ENCODE measurements at regions not wholly inside any gene's neighbourhood (a gene's known extent, or its start where the extent isn't known, plus 50 kb on each side); places are given as distances from the start of the nearest gene placed in this dataset.
"Not testable (repeated sequence)": the region's sequence is repeated elsewhere in the genome, so short reads cannot be mapped to it uniquely, and the experiment has no call there.

DNA sequence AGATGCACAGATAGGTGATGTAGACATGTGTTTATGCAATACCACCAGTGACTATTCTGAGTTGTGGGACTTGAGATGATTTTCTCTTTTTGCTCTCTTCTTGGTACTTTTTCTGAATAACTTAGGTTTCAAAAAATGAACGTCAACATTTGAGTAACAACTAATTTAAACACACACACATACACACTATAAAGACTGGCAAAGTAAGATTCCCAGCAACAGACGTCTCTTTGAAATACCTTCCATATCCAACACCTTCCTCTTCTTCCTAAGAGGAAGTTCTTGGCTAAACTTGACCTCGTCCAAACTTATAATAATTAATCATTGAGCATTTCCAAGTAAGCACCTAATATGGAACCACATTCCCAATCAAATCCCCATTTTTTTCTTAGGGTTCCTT lies 81.6 kb upstream of the RGPD4 start:
- Mint-ChIP-seq H3K9me3 (no peaks in the 10 kb centered on the region), H3K36me3 (no peaks in the 10 kb centered on the region), H3K27ac (no peak overlapping the region)
- ATAC-seq (no peak), DNase-seq (ENCODE audit: low spot score in 2 of 2) (no peak)

DNA sequence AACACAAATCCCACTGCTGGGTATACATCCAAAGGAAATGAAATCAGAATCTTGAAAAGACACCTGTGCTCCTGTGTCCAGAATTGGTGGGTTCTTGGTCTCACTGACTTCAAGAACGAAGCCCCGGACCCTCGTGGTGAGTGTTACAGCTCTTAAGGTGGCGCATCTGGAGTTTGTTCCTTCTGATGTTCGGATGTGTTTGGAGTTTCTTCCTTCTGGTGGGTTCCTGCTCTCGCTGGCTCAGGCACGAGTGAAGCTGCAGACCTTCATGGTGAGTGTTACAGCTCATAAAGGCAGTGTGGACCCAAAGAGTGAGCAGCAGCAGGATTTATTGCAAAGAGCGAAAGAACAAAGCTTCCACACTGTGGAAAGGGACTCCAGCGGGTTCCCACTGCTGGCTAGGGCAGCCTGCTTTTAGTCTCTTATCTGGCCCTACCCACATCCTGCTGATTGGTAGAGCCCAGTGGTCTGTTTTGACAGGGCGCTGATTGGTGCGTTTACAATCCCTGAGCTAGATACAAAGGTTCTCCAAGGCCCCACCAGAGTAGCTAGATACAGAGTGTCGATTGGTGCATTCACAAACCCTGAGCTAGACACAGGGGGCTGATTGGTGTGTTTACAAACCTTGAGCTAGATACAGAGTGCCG lies 80.0 kb upstream of the RGPD4 start:
- H3K9me3 Mint-ChIP-seq; ATAC-seq; DNase-seq (ENCODE audit: low spot score in 2 of 2); H3K36me3 Mint-ChIP-seq; H3K27ac Mint-ChIP-seq: not testable (repeated sequence)

GRCh38 chr2:107747199-107747963 lies 79.3 kb upstream of the RGPD4 start:
- ATAC-seq; H3K36me3 Mint-ChIP-seq; H3K9me3 Mint-ChIP-seq; DNase-seq (ENCODE audit: low spot score in 2 of 2); H3K27ac Mint-ChIP-seq: not testable (repeated sequence)

- ATAC-seq (no peak), DNase-seq (ENCODE audit: low spot score in 2 of 2) (no peak)
- Mint-ChIP-seq H3K9me3 (no peaks in the 10 kb centered on the region), H3K27ac (no peak overlapping the region), H3K36me3 (no peaks in the 10 kb centered on the region)
Observed at GRCh38 chr2:107747964-107748583, 78.6 kb upstream of the RGPD4 start.

- Mint-ChIP-seq H3K9me3 (peaks cover 0 to 3% of the 10 kb centered on the region in 2 donors), H3K27ac (no peak overlapping the region), H3K36me3 (no peaks in the 10 kb centered on the region)
- ATAC-seq (no peak), DNase-seq (ENCODE audit: low spot score in 2 of 2) (no peak)
Observed at GRCh38 chr2:107751936-107752335, 74.8 kb upstream of the RGPD4 start.

- ATAC-seq; H3K9me3 Mint-ChIP-seq; H3K27ac Mint-ChIP-seq; DNase-seq (ENCODE audit: low spot score in 2 of 2); H3K36me3 Mint-ChIP-seq: not testable (repeated sequence)
Observed at GRCh38 chr2:107753806-107754205, 72.9 kb upstream of the RGPD4 start.

GRCh38 chr2:107757223-107757622 lies 69.5 kb upstream of the RGPD4 start:
- DNase-seq (ENCODE audit: low spot score in 2 of 2) (no peak), ATAC-seq (no peak)
- Mint-ChIP-seq H3K27ac (no peak overlapping the region), H3K36me3 (peaks cover 0 to 4% of the 10 kb centered on the region in 2 donors), H3K9me3 (peaks cover 4 to 6% of the 10 kb centered on the region in 2 donors)

GRCh38 chr2:107760620-107761364 lies 65.9 kb upstream of the RGPD4 start:
- Mint-ChIP-seq H3K9me3 (peaks cover 3 to 4% of the 10 kb centered on the region in 2 donors), H3K27ac (no peak overlapping the region), H3K36me3 (peaks cover 0 to 4% of the 10 kb centered on the region in 2 donors)
- ATAC-seq: no peak
- DNase-seq (ENCODE audit: low spot score in 2 of 2): no peak

DNA sequence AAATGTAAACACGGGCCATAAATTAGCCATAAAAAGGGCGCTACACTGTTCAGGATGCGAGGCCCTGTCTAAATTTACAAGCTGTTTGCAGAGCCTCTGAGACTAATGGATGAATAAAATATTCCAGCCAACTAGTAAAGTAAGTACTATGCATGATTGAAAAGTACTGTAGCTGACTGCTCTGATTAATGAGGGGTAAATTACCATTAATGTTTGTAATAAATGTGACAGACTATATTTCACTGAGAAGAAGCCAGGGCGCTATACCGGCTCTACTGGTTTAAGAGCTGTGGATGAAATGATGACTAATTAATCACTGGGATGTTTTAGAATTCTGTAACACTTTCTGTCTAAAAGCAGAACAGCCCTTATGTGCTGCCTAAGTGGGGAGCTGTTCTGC lies 54.3 kb upstream of the RGPD4 start:
- Mint-ChIP-seq H3K36me3 (no peaks in the 10 kb centered on the region), H3K27ac (no peak overlapping the region), H3K9me3 (no peaks in the 10 kb centered on the region)
- ATAC-seq: no peak
- no peak for DNase-seq (ENCODE audit: low spot score in 2 of 2)

- Mint-ChIP-seq H3K9me3 (no peaks in the 10 kb centered on the region), H3K27ac (no peak overlapping the region), H3K36me3 (no peaks in the 10 kb centered on the region)
- DNase-seq (ENCODE audit: low spot score in 2 of 2): no peak
- no peak for ATAC-seq
Observed at GRCh38 chr2:107775211-107775610, 51.5 kb upstream of the RGPD4 start.

GRCh38 chr2:107775791-107776190 lies 50.9 kb upstream of the RGPD4 start:
- no peaks in the 10 kb centered on the region for H3K9me3 Mint-ChIP-seq
- ATAC-seq (no peak), DNase-seq (ENCODE audit: low spot score in 2 of 2) (no peak)

DNA sequence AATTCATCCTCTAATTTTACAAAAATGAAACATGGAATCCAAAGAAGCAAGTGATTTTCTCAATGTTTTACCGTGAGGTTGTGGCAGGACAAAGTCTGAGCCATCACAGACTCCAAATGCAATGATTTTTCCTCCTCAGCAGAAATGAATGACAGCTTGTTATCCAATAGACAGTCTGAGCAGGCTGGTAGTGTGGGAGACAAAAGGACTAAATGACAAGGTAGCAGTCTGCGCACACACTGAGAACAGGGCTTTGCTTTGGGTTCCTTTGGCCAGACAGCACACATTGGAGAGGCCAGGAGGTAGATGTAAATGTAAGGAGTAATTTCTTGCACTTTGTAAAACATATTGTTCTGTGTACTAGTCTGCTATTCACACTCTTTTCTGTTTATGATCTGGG lies 50.3 kb upstream of the RGPD4 start:
- no peak for DNase-seq (ENCODE audit: low spot score in 2 of 2)
- H3K9me3 Mint-ChIP-seq: no peaks in the 10 kb centered on the region
- no peak for ATAC-seq
- no peak overlapping the region for H3K27ac Mint-ChIP-seq
- H3K36me3 Mint-ChIP-seq: no peaks in the 10 kb centered on the region

More at GRCh38 chr2:107775791-107776190, 50.9 kb upstream of the RGPD4 start:
- Mint-ChIP-seq H3K36me3 (no peaks in the 10 kb centered on the region), H3K27ac (no peak overlapping the region)
